ENCODE measurements at regions not wholly inside any gene's neighbourhood (a gene's known extent, or its start where the extent isn't known, plus 50 kb on each side); places are given as distances from the start of the nearest gene placed in this dataset.

DNA sequence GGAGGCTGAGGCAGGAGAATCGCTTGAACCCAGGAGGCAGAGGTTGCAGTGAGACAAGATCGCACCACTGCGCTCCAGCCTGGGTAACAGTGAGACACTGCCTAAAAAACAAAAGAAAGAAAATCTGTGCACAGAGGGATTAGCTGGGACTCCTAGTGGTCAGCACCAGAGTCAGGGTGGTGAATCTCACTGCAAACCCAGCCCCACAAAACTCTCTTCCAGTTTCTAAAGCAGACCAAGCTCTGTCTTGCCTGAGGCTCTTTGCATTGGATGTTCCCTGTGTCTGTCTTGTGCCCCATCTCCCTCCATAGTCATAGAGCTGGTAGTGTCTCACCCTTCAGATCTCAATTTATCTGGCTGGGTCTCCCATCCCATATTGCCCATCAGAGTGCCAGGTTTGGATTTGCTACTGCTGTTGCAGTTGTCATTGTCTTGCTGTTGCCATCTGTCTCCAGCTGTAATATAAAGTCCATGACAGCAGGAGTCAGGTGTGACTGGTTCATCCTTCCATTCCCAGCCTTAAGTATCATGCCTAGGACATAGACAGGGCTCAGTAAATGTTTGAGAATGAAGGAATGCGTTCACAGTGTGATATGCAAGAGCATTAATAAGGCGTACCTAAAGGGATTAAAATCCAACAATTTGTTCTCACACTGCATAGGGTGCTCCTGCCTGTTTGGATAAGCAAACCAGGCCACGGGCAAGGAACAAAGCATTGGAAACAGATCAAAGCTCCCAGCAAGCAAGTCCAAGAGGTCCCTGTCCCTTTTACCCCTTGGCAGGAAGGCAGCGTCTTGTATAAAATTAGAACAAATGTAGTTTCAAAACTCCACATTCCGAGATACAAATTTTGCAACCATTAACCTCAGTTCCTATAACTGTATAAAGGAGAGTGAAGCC, 614.6 kb upstream of the CDH5 start:
- TF ChIP-seq, protein P1, sequence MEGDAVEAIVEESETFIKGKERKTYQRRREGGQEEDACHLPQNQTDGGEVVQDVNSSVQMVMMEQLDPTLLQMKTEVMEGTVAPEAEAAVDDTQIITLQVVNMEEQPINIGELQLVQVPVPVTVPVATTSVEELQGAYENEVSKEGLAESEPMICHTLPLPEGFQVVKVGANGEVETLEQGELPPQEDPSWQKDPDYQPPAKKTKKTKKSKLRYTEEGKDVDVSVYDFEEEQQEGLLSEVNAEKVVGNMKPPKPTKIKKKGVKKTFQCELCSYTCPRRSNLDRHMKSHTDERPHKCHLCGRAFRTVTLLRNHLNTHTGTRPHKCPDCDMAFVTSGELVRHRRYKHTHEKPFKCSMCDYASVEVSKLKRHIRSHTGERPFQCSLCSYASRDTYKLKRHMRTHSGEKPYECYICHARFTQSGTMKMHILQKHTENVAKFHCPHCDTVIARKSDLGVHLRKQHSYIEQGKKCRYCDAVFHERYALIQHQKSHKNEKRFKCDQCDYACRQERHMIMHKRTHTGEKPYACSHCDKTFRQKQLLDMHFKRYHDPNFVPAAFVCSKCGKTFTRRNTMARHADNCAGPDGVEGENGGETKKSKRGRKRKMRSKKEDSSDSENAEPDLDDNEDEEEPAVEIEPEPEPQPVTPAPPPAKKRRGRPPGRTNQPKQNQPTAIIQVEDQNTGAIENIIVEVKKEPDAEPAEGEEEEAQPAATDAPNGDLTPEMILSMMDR (conservative IDR thresholded peaks at IDR 0.05; ENCODE audit: low read length), result no peak
- no peak for TF ChIP-seq EZH2phosphoT487 (IDR thresholded peaks at IDR 0.05; ENCODE audit: borderline replicate concordance, low read depth, low read length)
